ENCODE measurements at regions not wholly inside any gene's neighbourhood (a gene's known extent, or its start where the extent isn't known, plus 50 kb on each side); places are given as distances from the start of the nearest gene placed in this dataset.

- TF ChIP-seq POLR2A (IDR thresholded peaks at IDR 0.05) (no peak), POLR2AphosphoS5 (IDR thresholded peaks at IDR 0.05) (no peak), EP300 (IDR thresholded peaks at IDR 0.05) (no peak)
- TF ChIP-seq, protein P1, sequence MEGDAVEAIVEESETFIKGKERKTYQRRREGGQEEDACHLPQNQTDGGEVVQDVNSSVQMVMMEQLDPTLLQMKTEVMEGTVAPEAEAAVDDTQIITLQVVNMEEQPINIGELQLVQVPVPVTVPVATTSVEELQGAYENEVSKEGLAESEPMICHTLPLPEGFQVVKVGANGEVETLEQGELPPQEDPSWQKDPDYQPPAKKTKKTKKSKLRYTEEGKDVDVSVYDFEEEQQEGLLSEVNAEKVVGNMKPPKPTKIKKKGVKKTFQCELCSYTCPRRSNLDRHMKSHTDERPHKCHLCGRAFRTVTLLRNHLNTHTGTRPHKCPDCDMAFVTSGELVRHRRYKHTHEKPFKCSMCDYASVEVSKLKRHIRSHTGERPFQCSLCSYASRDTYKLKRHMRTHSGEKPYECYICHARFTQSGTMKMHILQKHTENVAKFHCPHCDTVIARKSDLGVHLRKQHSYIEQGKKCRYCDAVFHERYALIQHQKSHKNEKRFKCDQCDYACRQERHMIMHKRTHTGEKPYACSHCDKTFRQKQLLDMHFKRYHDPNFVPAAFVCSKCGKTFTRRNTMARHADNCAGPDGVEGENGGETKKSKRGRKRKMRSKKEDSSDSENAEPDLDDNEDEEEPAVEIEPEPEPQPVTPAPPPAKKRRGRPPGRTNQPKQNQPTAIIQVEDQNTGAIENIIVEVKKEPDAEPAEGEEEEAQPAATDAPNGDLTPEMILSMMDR (IDR thresholded peaks at IDR 0.05) = no peak
Measured at GRCh38 chr21:15425049-15425448, 304.7 kb upstream of the USP25 start.
